ENCODE measurements at regions not wholly inside any gene's neighbourhood (a gene's known extent, or its start where the extent isn't known, plus 50 kb on each side); places are given as distances from the start of the nearest gene placed in this dataset.

DNA sequence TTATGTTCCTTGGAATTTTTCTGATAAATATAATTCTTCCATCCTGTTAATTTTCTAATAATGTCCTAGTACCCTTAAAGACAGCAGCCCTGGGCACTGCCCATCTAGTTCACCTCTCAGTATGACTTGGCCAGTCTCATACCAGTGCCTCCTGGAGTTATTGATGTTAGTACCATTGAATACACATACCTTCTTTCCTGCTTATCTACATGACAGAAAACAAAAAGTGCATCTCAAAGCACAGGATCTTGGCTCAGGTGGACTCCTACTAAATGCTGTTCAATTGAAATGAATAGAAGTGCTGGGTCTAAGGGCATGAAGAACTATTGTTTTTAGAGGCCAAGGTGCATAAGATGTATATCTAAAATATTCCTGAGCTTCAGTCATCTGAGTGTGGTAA, 669.7 kb downstream of the NR2F1-AS1 start:
- TF ChIP-seq, protein P1, sequence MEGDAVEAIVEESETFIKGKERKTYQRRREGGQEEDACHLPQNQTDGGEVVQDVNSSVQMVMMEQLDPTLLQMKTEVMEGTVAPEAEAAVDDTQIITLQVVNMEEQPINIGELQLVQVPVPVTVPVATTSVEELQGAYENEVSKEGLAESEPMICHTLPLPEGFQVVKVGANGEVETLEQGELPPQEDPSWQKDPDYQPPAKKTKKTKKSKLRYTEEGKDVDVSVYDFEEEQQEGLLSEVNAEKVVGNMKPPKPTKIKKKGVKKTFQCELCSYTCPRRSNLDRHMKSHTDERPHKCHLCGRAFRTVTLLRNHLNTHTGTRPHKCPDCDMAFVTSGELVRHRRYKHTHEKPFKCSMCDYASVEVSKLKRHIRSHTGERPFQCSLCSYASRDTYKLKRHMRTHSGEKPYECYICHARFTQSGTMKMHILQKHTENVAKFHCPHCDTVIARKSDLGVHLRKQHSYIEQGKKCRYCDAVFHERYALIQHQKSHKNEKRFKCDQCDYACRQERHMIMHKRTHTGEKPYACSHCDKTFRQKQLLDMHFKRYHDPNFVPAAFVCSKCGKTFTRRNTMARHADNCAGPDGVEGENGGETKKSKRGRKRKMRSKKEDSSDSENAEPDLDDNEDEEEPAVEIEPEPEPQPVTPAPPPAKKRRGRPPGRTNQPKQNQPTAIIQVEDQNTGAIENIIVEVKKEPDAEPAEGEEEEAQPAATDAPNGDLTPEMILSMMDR (IDR thresholded peaks at IDR 0.05): no peak
- TF ChIP-seq EP300 (IDR thresholded peaks at IDR 0.05; ENCODE audit: low read depth): no peak
